NCI-H2171 (cell line): ENCODE measurements at regions not wholly inside any gene's neighbourhood (a gene's known extent, or its start where the extent isn't known, plus 50 kb on each side); places are given as distances from the start of the nearest gene placed in this dataset.
"Not testable (repeated sequence)": the region's sequence is repeated elsewhere in the genome, so short reads cannot be mapped to it uniquely, and the experiment has no call there.

ENCODE experiments used
- DNase-seq: peaks from one replicate; lab custom pipeline; 2025; lab: John Stamatoyannopoulos, UW

DNA sequence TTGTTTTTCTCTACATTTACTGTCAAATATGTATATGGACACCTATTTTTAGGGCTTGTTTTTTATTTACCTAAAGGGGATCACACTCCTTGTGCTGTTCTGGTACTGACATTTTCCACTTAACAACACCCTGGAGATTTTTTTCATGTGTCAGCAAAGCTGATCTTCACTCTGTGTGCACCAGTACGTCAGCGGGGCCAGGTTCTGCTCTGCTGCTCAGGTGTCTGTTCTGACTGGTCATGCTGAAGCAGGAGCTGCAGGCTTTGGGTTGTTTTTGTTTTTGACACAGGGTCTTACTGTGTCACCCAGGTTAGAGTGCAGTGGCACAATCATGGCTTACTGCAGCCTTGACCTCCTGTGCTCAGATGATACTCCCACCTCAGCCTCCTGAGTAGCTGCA lies 81.9 kb upstream of the CCND2 start:
- DNase-seq = no peak

DNA sequence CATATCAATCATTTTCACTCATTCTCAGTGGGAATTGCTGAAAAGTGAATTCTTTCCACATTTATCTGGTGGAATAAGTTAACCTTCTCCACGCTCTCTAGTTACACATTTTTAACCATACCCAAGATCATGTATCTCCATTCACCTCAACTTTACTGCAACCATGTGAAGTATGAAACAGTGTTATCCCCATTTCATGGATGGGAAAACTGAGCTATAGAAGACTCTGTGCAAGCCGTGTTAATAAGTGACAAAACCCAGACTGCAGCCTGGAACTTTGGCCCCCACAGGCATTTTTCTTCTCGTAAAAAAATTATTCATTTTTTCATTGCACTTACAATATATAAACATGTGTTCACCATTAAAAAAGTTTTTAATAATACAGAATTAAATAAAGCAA lies 82.4 kb upstream of the CCND2 start:
- DNase-seq = no peak

DNA sequence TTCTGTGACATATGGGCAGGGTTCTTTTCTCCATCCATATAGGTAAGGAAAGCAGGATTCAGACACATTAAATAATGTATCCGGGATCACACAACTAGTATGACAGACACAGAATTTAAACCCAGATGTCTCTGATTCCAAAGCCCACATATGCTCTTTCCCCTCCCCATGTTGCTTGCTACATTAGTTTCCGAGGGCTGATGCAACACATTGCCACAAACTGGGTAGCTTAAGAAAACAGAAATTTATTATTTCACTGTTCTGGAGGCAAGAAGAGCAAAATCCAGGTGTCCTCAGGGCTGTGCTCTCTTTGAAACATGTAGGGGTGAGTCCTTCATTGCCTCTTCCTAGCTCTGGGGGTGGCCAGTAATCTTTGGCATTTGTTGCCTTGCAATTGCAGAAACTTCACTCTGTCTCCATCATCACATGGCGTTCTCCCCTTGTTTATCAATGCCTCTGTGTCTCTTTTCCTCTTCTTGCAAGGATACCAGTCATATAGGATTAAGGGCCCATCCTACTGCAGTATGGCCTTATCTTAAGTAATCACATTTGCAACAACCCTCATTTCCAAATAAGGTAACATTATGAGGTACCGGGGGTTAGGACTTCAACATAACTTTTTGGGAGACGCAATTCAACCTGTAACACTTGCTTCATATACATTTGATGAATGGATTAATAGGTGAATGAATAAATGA lies 83.0 kb upstream of the CCND2 start:
- DNase-seq = no peak

DNA sequence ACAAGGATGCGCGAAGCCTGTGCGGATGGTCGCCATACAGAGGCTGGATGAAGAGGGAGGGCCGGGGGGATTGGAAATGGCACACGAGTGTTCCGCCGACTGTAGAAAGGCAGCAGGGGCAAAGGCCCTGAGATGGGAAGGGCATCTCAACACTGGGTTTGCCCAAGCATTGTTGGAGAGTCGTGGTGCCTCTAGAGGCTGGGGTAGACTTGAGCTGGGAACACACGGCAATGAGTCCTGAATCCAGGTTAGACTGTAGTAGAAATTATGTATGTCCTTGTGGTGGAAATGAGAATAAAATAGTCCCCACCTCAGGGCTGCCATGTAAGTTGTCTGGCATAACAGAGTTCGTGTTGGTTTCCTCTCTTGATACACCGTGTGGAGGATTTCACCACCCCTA lies 83.8 kb upstream of the CCND2 start:
- no peak for DNase-seq

DNA sequence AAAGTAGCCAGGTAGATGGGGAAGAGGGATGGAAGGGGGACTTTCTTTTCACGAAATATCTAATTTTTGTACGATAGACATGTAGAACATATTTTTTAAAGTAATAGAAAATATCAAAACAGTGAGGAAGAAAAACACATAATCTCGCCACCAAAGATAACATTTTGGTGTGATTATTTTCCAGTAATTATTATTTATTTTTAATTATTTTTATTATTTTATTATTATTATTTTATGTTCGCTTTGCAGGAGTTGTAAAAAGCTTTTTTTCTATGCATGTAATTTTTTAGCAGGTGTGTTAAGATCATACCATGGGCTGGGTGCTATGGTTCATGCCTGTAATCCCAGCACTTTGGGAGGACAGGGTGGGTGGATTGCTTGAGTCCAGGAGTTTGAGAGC lies 85.6 kb upstream of the CCND2 start:
- no peak for DNase-seq

DNA sequence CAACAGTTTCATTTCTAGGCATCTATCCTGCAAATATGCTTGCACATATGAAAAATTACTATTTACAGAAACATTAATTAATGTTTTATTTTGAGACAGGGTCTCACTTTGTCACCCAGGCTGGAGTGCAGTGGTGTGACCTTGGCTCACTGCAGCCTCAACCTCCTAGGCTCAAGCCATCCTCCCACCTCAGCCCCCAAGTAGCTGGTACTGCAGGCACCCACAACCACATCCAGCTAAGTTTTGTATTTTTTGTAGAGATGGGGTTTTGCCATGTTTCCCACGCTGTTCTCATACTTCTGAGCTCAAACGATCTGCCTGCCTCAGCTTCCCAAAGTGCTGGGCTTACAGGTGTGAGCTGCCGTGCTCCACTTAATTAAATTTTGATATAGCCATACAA lies 86.2 kb upstream of the CCND2 start:
- not testable (repeated sequence) for DNase-seq

DNA sequence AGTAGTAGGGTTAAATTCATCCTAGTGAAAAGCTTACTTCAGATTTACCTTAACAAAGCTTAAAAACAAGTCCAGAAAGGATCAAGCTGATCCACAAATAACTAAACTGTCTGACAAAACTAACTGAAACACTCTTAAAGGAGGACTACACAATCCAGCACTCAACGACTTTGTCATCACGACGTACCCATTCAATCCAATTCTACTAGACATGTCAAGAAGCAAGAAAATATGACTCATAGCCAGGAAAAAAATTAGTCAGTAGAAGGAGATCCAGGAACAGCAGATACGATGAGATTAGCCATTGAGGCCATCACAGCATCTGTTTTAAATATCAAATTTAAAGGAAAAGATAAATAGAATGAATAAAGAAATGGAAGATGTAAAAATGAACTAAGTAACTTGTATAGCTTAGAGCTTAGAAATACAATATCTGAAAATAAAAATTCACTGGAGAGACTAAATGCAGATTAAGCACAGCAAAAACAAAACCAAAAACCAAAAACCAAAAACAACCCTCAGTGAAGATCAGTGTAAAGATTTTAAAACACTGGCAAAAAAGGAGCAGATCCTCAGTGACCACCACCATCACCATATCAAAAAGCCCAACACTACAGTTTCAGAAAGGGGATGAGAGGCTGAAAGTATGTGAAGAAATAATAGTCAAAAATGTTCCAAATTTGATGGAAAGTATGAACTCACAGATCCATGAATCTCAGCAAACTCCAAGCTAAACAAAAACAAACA lies 95.0 kb upstream of the CCND2 start:
- DNase-seq = no peak

DNA sequence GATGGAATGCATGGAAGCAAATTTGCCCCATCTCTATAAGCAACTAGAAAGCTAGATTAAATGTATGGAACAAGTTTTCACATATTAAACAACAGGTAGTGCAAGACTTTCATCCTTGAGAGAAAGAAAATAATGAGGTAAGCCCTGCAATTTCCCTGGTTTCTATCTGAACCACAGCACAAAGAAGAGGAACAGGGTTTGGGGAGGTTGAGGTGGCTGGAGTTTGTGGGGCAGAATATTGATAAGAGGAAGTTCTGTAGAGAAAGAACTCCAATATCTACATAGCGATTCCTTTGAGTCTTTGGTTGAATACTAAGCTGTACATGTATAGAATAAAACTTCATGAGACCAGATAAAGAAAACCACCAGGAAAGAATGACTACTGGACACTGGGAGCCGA lies 96.3 kb upstream of the CCND2 start:
- no peak for DNase-seq

DNA sequence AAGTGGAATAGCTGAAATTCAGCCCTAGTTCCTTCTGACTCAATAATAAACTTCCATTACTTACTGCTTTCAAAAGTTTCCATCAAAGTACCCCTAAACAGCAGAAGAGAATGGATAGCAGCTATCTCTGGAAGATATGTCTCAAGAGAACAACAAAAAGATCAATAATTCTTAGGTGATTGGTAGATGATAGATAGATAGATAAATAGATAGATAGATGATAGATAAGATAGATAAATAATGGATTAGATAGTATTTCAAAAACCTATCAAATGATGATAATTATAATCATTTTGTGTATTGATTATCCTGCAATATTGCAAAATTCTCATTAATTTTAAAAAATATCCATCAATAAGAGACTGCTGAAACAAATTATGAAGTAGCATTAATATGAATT lies 97.4 kb upstream of the CCND2 start:
- DNase-seq = no peak

DNA sequence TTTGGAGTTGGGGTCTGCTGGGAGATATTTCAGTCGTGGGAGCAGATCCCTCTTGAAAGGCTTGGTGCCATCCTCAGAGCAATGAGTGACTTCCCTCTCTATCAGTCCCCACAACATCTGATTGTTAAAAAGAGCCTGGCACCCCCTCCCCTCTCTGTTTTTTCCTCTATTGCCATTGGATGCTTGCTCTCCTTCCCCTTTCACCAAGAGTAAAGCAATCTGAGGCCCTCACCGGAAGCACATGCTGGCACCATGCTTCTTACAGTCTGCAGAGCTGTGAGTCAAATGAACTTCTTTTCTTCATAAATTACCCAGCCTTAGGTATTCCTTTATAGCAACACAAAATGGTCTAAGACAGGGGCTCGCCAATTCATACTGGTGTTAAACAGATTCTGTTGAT lies 99.1 kb upstream of the CCND2 start:
- no peak for DNase-seq

DNA sequence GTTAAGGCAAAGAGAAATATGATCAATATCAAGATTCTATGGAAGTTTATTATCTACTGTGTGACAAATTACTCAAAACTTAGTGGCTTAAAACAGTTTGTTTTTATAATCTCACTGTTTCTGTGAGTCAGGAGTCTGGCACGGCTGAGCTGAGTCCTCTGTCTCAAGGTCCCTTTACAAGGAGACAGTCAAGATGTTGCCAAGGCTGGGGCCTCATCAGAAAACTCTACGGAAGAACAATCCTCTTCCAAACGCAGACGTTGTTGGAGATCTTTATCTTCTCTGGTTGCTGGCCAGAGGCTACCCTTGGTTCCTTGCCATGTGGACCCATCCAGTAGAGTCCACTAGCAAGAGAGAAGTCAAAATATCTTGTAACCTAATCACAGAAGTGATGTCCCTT lies 100.6 kb upstream of the CCND2 start:
- no peak for DNase-seq

DNA sequence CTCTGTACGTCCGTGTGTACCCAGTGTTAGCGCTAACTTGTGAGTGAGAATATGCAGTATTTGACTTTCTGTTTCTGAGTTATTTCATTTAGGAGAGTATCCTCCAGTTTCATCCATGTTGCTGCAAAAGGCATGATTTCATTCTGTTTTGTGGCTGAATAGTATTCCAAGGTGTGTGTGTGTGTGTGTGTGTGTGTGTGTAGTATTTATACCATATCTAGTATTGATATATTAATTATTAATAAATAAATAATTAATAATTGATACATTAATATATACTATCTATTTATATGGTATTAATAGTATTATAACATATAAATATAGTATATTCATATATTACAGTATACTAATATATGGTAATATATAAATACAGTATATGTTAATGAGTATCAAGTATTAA lies 101.8 kb upstream of the CCND2 start:
- DNase-seq = no peak

DNA sequence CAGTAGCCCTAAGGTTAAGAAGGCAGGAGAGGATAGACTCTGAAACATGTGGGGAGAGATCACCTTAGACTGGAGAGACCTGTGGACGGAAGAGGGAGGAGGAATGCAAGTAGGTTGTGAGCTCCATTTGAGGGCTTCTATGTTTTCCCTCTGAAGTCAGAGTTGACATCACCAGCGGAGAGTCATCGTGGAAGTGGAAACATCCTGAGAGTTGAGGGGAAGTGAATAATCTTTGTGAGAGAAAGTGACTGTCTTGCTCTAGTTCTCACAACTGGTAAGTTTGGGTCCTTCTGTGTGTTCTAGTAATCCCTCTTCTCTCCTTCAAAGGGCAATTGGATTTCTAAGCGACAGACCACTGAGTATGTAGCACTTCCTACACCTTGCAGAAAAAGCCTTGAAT lies 103.6 kb upstream of the CCND2 start:
- DNase-seq = no peak

DNA sequence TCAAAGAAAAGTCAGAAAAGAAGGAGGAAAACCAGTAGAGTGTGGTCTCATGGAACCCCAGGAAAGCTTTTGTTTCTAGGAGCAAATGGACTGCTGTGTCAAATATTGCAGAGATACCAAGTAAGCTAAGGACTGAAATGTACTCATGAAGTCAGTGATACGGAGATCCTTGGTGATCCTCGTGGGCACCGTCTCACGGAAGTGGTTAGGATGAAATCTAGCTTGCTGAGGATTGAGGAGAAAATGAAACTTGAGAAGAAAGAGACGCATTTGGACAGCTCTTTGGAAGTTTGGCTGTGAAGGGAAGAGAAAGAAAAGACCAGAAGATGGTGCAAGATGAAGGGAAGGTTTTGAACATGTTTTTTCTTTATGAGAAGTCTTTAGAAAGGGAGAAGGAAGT lies 104.0 kb upstream of the CCND2 start:
- DNase-seq = no peak

DNA sequence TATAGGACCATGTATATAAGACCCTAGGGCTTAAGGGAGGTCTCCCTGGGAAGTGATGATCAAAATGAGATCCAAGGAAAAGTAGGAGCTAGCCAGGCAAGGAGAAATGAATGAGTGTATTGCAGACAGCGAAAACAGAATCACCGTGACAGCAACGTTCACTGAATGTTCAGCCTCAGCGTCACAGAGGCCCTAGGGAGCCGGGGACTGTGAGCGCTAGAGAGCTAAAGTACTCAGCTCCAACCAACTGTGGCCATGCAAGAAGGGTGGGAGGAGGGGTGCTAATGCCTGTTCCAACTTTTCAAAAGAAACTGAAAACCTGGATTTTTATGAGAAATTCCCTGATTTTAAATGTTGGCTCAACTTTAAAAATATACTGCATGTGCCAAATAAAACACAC lies 105.5 kb upstream of the CCND2 start:
- DNase-seq = no peak

DNA sequence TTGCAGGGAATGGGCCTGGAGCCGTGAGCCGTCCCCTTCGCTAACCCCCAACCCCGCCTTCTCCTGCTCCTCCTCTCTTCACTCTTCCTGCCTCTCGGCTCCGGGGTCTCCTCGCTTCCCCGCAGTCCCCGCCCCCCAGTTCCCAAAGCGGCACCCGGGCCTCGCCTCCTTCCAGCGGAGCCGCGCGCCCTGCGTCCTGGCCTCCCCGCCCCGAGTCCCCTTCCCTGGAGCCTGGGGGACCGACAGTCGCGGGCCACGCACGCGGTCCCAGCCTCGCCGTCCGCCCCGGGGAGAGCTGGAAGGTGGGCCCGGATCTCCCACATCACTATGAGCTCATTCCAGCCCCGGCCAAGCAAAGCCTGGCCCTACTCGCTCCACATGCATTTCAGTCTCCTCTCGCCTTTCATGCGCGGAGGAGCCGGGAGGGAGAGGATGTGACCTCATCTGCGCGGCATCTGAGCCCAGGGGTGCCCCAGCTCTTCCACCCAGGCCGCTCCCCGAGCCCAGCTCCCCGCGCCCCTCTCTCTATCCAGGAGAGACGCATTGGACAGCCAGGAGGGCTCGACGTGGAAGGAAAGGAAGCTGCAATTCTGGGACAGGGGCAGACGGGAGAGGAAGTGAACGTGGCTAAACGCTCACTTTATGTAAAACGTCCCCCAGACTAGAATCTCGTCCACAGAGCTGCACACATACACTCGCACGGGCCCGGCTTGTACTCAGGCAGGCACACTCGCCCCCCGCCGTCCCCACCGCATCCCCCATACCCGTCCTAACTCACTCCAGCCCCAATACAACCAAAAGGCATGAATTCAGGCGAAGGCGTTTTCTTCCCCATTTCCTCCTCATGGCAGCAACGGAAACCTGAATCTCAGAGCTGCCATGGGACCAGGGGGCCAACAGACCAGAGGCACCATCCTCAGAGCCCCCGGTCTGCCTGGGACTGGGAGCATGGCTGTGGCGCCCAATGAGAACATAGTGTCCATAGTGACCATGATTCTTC lies 108.7 kb upstream of the CCND2 start:
- no peak for DNase-seq

DNA sequence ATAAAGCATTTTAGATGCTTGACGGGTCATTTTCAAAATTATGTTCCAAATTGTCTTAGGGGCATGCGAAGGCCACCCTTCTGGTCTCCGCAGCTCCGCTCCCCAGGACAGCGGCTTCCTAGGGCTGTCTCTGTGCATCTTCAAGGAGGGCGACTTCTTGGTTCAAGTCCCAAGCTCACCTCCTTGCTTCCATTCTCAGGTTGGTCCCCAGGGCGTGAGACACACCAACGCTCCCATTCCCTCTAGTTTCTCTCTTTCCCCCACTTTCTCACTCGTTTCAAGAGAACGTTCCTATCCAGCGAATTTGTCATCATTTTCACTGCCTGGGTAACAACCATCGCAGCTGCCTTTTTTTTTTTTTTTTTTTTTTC lies 109.4 kb upstream of the CCND2 start:
- no peak for DNase-seq

DNA sequence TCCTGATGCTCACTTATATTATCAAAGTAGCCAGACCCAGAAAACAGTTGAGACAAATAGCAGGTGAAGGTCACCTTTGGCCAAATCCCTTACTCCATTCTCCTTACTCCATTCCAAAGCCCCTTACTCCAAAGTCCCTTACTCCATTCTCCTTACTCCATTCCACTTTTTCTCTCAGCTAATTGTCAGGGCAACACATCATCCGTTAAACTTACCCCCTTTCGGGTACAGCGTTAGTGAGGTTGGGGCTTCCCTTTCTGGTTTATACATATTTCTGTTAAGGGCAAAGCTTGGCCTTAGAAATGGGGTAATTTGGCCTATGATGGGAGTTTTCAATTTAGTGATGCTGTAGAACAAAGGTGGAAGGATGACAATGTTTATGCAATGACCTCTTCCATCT lies 111.8 kb upstream of the CCND2 start:
- DNase-seq = no peak

DNA sequence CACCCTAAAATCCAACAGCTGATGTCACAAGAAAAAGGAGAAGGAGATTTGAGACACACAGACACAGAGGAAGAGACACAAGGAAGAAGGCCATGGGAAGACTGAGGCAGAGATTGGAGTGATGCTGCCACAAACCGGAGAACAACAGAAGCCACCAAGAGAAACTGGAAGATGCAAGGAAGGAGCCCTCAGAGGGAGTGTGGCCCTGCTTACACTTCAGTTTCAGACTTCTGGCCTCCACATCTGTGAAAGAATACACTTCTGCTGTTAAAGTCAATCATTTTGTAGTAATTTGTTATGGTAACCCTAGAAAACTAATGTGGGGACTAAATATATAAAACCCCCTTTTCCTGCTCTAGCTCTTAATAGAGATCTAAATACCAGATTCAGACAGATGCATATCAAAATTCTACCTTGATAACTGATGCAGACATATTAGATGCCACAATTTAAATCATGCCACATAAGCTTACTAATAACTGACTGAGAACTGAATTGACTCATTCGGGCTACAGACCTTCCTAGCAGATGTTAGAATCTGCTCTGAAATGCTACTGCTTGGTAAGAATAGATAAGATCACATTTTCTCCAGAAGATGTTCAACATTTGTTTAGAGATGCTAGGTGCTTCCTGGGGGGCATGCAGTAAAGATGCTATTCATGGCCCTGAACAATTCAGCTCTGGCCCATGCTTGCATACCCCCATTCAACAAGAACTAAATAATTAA lies 113.1 kb upstream of the CCND2 start:
- DNase-seq = no peak

DNA sequence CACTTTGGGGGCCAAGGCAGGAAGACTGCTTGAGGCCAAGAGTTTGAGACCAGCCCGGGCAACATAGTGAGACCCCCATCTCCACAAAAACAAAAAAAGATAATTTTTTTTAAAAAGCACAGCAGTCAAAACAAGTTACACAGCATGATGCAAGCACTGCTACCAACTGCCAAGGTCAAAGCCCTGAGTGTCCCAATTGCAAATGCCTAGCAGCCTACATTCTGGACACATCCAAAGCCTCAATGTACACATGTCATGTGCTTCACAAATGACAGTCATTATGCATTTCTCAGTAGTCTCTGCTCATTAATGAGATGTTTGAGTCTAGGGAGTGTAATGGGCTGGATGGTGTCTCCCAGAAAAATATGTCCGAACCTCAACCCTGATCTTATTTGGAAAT lies 113.7 kb upstream of the CCND2 start:
- no peak for DNase-seq

DNA sequence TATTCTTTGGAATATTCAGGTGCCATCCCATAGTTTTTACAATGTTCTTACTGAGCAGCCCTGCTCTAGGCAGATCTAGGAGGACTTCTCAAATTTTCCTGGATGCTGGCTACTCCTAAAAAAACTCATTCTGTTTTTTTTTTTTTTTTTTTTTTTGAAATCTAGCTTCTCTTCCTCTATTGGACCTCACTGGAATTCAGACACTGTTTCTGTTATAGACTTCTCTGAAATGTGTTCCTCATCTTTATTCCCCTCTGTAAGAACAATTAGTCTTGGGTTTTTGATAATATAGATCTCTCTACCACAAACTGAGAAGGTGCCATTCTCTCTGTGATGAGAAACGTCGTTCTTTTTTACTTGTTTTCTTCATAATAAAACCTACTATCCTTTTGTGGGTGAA lies 115.3 kb upstream of the CCND2 start:
- DNase-seq = no peak

DNA sequence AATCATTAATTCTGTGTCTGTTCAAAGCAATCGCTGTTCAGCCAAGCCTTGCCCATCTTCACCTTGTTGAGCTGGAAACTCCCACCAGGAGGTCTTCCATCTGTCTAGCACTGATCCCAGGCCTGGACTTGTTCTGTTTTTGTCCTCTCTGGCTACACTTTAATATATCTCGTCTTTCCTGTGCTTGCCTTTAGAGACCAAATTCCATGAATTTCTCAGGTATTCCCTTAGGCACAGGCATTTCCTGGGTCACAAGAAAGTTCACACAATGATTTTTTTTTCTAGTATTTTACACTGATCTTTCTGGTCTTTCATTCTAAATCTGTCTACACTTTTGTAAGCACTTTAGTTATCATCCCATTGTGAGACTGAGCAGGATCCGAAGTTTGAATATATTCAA lies 116.4 kb upstream of the CCND2 start:
- no peak for DNase-seq
